Stimulated activated CD4-positive, alpha-beta T cell treated with anti-CD3 and anti-CD28 coated beads, Interleukin-2, amount 100 ng/mL, for 4 hours (primary cell): ENCODE measurements at regions not wholly inside any gene's neighbourhood (a gene's known extent, or its start where the extent isn't known, plus 50 kb on each side); places are given as distances from the start of the nearest gene placed in this dataset.

Experiments used
- DNase-seq: peaks from one replicate; pipeline ENCODE4 v3.0.0-alpha.2; 2020; ENCODE audit warnings: low read depth

DNA sequence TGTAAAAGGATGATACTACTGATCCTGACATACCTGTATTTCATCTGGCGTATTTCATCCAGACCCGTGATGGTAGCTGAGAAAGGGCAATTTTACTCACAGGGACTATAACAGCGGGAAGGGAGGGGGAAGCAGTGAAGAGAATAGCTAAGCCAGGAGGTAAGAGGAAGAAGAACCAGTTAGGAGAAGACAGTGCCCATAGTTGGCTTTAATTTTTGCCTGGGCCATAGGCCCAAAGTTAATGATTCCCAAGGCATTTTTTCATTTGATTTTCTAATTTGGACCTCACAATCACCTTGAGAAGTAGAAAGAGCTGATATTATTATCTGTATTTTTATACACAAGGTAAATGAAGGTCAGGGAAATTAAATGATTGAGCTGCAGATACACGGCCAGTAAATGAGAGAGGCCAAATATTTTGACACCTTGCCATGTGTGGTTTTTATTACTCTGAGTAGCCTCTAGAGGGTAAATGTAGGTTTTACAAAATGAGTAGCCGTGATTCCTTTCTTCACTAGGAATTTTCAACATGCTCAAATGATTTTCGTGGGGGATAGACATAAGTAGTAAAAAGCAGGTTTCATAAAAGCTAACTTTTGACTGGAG lies 382.2 kb downstream of the FUT8 start:
- no peak for DNase-seq

- no peak for DNase-seq
Measured at GRCh38 chr14:65798216-65798615, 385.7 kb downstream of the FUT8 start.

GRCh38 chr14:65800694-65801093 lies 388.2 kb downstream of the FUT8 start:
- no peak for DNase-seq

GRCh38 chr14:65802196-65802595 lies 389.7 kb downstream of the FUT8 start:
- no peak for DNase-seq

GRCh38 chr14:65803885-65804284 lies 391.4 kb downstream of the FUT8 start:
- DNase-seq: no peak

- DNase-seq: no peak
Measured at GRCh38 chr14:65804439-65805112, 392.0 kb downstream of the FUT8 start.

DNA sequence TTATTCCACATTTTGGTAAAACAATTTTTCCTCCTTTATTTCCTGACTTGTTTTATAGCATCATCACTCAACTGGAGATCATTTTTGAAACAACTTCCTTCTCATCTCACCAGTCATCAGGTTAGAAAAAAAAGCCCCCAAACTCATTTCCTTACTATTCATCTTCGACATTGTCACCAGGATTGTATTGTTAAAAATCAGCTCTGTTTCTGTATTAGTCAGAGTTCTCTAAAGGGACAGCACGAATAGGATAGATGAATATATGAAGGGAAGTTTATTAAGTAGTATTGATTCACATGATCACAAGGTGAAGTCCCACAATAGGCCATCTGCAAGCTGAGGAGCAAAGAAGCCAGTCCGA lies 392.6 kb downstream of the FUT8 start:
- DNase-seq: no peak

- DNase-seq: no peak
Measured at GRCh38 chr14:65808390-65808789, 395.9 kb downstream of the FUT8 start.

- DNase-seq: no peak
Measured at GRCh38 chr14:65810322-65810721, 397.8 kb downstream of the FUT8 start.

GRCh38 chr14:65813760-65814384 lies 401.3 kb downstream of the FUT8 start:
- no peak for DNase-seq

DNA sequence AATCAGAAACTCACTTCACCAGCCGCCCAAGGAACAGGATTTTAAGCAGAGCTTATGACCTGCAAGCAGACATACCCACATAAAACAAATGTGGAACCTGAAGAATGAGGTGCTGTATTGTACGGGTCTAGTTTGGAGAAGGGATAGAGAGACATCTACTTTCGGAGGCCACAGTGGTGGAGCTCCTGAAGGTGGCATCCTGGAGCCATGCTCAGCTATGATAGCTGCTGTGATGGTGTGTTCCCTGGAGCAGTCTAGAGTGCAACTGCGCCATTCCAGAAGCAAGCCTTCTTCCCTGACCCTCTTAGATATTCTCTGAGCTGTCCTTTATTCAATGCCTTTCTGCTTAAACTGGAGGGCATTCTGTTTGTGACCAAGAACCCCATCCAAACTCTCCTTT lies 402.6 kb downstream of the FUT8 start:
- no peak for DNase-seq

DNA sequence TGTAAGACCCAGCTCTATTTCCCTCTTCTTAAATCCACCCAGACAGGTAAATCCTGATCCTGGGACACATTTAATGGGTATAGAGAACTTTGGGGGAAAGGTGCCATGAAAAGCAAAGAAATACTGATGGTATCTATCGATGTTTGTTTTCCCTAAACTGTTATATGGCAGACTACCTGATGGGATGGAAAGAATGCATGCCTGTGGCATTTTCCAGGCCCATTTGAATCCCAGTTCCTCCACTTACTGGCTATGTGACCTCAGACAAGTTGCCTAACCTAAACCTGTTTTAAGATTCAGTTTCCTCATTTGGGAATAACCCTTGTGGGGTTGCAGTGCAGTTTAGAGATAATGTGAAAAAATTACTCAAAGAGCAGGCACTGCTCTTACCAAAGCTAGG lies 404.5 kb downstream of the FUT8 start:
- DNase-seq: no peak

- DNase-seq: no peak
Measured at GRCh38 chr14:65819569-65819968, 407.0 kb downstream of the FUT8 start.

GRCh38 chr14:65821224-65821753 lies 408.8 kb downstream of the FUT8 start:
- no peak for DNase-seq

- peak; percentile 57 for DNase-seq
Measured at GRCh38 chr14:65824285-65824977, 411.9 kb downstream of the FUT8 start.

DNA sequence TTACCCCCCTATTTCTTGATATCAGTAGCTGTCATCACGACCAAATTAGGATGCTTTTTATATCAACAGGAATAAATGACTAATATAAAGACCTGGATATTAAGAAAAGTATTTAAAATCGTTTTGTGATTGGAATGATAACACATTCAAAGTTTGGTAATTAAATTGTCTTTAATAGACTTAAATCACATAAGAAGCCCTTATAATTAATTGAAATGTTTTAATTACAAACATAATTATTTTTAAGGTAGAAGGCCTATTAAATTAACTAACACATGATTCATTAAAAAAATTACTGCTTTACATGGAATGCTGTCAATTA lies 412.4 kb downstream of the FUT8 start:
- DNase-seq: no peak

DNA sequence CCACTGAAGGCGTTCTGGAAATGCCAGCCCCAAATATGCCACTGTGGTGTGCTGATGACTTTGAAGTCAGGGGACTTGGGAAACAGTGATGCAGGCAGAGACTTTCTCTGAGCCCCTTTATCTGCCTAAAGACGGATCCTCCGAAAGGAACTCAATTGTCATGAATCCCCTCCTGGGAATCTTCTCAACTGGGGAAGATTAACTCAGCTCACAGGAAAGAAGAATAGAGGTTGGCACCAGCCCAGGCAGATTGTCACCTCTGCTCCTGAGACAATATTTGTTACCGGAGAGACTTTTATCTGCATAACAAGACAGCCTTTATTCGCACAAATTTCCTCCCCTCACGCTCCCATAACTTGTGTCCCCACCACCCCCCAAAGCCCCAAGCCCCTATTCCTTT lies 414.4 kb downstream of the FUT8 start:
- no peak for DNase-seq

DNA sequence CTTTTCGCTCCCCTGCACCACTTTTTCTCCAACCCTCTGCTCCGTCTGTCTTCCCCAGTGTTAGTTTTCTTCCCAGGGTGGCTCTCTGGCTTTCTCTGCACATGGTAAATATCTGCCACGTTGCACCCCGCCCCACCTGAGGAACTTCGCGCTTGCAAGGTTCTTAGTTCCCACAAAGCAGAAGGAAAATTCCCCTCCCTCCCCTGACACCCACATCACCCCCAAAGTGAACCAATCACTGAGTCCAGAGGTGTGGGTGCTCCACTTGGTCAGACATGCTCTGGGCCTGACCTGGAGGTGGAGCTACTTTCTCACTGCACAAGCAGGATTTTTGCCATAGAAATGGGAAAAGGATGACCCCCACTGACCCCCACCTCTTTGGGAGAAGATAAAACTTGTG lies 415.0 kb downstream of the FUT8 start:
- DNase-seq: no peak

DNA sequence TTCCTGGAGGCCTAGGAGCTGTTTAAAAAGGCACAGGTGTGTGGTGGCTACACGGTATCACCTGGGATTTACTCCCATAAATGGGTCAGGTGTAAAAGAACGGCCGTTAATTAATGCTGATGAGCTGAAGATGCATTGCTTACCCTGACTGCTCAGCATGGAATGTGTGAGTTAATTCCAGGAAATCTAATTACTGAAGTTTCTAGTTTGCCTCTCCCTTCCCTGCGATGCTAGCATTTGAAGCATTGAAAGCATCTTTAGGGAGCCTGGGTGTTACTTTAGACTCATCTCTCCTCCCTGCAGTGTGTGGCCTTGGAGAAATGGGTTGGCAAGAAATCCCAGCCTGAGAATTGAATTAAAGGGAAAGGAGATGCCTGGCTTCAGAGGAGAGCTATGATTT lies 415.9 kb downstream of the FUT8 start:
- DNase-seq: no peak

DNA sequence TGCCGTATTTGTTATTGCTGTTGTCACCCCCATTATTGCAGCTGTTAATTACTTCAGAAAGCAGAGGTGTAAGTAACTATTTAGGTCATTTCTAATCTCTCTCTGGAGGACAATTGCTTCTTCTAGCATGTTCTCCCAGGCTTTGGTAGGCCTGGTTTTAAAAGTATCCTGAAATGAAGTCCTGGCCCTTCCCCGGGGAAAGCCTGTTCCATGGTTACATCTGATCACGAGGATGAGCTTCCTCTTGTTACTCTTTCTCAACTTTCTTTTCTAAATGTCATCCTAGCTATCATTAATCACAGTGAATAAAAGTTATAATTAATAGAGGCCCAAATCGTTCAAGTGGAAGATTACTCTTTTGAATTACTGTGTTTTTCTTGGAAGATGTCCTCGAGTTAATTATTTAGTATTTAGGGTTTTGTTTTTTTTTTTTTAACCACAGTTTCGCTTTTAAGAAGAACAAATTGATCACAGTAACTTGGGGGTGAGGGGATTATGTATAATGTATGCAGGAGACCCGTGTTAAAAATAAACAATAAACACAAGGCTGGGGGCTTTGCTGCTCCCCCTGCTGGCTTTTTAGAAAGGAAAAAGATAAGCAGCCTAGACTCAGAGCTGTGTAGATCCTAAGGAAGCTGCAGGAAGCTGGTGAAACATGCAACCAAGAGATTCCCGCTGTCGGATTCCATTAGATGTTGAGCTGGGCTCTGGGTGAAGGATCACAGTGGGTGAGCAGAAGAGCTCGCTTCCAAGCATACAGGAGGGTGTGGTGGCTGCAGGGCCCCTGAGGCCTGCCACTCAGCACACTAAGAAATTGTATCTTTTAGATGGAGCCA lies 420.1 kb downstream of the FUT8 start:
- DNase-seq: no peak

DNA sequence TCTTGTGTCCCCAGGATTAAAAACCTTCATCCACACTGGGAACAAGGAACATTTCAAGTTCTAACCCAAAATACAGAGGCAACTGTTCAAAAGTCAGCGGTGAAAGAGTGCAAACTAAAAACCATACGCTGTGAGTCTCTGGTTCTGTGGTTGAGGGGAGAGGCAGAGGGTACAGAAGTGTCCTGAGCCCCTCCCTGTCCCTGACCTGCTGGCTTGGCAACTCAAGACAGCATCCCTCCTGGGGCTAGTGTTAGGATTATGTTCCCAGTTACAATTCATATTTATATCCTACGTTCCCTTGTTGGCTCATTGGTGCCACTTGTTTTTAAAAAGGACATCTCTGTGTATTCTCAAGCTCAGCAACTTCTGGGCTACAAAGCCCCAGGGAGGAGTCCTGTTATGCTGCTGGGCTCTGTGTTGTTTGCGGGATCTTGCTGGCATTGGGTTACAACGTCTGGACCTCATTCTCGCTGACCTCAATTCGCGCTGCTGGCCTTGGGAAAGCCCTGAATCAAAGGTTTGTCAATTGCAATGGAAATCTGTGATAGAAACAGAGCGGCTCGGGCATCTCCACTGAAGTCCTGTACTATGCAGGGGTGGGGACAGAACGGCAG lies 420.8 kb downstream of the FUT8 start:
- no peak for DNase-seq

GRCh38 chr14:65834051-65834450 lies 421.5 kb downstream of the FUT8 start:
- no peak for DNase-seq
